GM12872 (cell line): ENCODE measurements at regions not wholly inside any gene's neighbourhood (a gene's known extent, or its start where the extent isn't known, plus 50 kb on each side); places are given as distances from the start of the nearest gene placed in this dataset.

Experiments
- CTCF ChIP-seq: IDR thresholded peaks from 3 replicates; pipeline ENCODE4 v1.5.1; 2011; ENCODE audit warnings: low read depth, mild to moderate bottlenecking, low read length, moderate library complexity; ENCODE audit not compliant: insufficient read depth

- no peak for TF ChIP-seq CTCF
Measured at GRCh38 chr13:106819413-106820180, 251.7 kb upstream of the ARGLU1 start.

- no peak for TF ChIP-seq CTCF
Measured at GRCh38 chr13:106818971-106819370, 251.0 kb upstream of the ARGLU1 start.

- TF ChIP-seq CTCF: no peak
Measured at GRCh38 chr13:106815545-106815944, 247.6 kb upstream of the ARGLU1 start.

- no peak for TF ChIP-seq CTCF
Measured at GRCh38 chr13:106814463-106814862, 246.5 kb upstream of the ARGLU1 start.

GRCh38 chr13:106810069-106810468 is 242.1 kb upstream of the ARGLU1 start:
- no peak for TF ChIP-seq CTCF

GRCh38 chr13:106804991-106805390 is 237.1 kb upstream of the ARGLU1 start:
- no peak for TF ChIP-seq CTCF

- TF ChIP-seq CTCF: no peak
Measured at GRCh38 chr13:106802917-106803316, 235.0 kb upstream of the ARGLU1 start.
